ENCODE measurements at regions not wholly inside any gene's neighbourhood (a gene's known extent, or its start where the extent isn't known, plus 50 kb on each side); places are given as distances from the start of the nearest gene placed in this dataset.

- no peak for DNase-seq (ENCODE audit: low read depth)
Observed at GRCh38 chr6:14321992-14322772, 204.6 kb downstream of the CD83 start.

DNA sequence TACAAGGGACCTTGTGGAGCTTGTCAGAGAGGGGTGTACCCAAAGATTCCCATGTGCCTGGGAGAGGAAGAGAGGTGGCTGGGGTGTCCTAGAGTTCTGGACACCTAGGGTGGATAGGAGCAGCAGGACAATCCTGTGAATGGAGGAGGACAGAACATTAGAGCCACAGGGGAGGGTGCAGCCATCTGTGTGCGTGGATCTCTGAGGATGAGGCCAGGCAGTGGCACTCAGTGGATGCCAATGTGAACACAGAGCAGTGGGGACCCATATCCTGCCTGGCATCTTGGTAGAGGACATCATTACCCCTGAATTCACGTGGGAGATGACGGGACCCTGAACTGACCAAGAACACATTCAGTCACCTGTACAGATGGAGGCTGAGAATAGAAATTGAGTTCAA lies 205.3 kb downstream of the CD83 start:
- DNase-seq (ENCODE audit: low read depth), result no peak

DNA sequence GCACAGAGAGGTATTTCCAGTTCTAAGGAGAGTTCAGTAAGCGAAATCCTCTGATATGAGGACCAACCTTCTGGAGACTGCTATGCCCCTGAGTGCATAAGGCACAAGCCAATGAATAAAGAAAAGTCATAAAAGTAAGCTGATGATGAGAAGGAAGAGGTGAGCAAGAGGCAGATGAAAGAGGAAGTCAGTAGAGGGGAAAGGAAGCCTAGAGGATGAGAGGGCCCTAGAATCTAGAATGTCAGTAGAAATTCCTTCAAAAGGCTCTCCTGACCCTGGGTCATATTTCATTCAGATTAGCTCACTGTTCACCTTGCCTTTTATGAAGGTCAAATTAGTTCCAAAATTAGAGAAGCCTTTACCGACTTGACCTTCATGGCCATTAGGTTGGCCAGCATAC lies 209.2 kb downstream of the CD83 start:
- no peak for DNase-seq (ENCODE audit: low read depth)

GRCh38 chr6:14328163-14328562 lies 210.6 kb downstream of the CD83 start:
- DNase-seq (ENCODE audit: low read depth), result no peak

DNA sequence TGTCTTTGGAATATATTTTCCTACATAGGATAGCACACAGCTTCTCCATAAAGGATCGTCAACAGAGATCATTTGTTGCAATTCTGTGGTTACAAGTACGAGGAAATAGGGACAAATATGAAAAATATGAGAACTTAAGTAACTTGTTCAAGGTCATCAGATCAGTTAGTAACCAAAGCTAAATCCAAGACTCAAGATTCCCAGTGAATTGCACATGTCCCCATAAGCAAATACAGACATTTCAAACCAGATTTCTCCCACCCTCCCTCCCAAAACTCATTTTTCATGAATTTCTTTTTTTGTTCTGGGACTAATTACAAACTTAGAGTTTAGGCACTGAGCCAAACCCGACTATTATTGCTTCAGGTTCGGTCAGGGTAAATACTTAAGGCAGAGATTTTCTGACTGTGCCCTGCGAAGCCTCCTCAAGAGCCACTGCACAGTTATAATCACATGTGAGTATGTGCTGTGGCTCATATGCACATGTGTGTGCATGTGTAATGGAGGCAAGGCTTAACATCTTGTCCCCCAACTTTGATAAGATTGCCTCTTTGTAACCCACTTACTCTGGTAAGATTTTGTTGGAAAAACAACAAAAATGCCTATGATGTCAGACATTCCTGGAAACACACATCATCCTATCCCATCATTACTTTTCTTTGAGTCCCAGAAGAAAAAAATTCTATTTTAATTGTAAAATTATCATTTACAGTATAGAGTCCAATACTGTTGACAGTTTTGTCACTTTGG lies 216.2 kb downstream of the CD83 start:
- DNase-seq (ENCODE audit: low read depth), result no peak

- DNase-seq (ENCODE audit: low read depth), result no peak
Observed at GRCh38 chr6:14335071-14335470, 217.5 kb downstream of the CD83 start.

DNA sequence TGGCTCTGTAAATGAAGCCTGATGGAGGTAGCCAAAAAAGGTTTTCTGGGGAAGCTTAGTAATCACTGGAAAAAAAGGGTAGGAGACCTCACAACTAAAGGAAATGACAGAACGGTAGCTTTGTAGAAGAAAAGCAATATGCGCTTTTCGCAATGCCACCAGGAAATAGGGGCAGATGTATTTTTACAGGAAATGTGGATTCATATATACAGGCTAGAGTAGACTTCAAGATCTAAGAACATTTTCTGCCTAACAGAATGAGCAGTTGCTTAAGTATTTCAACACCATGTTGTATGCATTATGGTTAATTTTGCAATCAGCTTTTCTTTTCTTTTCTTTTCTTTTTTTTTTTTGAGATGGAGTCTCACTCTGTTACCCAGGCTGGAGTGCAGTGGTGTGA lies 219.6 kb downstream of the CD83 start:
- DNase-seq (ENCODE audit: low read depth), result no peak

- DNase-seq (ENCODE audit: low read depth), result no peak
Observed at GRCh38 chr6:14339172-14339571, 221.6 kb downstream of the CD83 start.

DNA sequence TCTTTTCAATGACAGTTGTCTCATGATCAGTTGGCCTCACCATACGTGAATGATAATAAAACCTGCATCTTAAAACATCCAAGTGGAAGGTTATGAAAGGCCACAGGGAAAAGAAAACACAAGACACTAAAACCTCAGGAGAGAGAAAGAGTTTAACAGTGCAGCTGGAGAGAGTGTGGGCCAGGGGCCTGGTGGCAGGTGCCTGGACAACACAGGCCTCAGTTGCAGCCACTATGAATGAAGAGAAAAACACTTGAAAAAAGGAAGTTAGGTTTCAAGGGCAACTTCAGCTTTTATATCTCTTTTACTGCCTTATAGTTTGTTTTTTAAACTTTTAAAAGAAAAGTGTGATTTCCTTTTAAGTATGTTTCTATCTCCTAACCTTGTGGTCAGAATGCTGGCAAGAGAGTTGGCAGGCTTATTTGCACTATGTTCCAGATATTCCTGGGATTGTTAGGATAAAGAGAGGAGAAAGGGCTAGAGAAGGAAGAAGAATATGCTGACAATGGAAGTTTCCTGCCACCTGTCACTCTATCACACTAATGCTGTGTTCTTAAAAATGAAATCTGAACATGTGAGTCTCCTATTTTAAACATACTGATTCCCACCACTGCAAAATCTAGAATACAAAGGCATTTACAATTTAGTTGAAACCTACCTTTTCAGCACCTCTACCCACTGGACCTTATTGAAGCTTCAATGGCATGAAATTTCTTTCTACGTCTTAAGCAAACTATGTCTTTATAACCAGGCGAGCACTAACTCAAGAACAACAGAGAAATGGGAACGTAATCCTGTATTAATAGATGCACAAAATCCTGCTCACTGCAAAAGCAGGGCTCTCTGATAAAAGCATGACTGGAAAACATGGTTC lies 222.4 kb downstream of the CD83 start:
- no peak for DNase-seq (ENCODE audit: low read depth)

DNA sequence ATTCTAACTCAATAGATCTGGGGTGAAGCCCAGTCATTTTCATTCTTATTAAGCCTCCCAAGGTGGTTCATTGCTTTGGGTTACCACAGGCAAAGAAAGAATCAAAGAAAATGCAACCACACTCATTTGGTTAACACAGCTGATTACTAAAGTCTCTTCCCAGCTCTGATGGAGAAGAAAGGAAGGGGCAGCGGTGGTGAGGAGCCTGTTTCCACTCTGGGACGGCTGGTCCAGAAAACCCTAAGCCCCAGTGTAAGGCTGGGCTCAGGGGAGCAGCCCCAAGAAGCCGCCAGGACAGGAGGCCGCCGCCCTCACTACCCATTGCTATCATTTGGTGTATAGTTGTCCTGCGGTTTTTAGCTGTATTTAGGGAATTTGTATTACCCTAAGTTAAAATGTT lies 226.9 kb downstream of the CD83 start:
- DNase-seq (ENCODE audit: low read depth), result no peak

- DNase-seq (ENCODE audit: low read depth), result no peak
Observed at GRCh38 chr6:14348389-14348788, 230.8 kb downstream of the CD83 start.

- DNase-seq (ENCODE audit: low read depth), result no peak
Observed at GRCh38 chr6:14349507-14349906, 231.9 kb downstream of the CD83 start.

DNA sequence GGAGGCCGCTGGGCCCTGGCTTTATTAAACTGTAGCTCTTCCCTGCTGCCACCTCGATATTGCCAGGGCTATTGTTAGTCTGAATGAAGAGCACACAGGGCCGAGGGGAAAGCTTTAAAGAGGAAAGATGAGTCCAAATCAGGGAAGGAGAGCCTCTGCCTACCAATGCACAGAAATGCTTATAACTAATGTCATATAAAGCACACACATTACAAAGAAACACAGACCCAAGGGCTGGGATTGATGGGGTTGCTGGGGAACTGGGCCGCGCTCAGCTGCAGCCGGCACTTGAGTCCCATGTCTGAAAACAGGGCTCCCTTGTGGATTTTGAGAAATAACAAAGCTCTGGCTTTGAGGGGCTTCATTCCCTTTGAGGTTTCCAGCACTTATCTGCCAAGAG lies 232.6 kb downstream of the CD83 start:
- no peak for DNase-seq (ENCODE audit: low read depth)

- DNase-seq (ENCODE audit: low read depth), result no peak
Observed at GRCh38 chr6:14353281-14353680, 235.7 kb downstream of the CD83 start.

- DNase-seq (ENCODE audit: low read depth), result no peak
Observed at GRCh38 chr6:14353798-14354197, 236.2 kb downstream of the CD83 start.

DNA sequence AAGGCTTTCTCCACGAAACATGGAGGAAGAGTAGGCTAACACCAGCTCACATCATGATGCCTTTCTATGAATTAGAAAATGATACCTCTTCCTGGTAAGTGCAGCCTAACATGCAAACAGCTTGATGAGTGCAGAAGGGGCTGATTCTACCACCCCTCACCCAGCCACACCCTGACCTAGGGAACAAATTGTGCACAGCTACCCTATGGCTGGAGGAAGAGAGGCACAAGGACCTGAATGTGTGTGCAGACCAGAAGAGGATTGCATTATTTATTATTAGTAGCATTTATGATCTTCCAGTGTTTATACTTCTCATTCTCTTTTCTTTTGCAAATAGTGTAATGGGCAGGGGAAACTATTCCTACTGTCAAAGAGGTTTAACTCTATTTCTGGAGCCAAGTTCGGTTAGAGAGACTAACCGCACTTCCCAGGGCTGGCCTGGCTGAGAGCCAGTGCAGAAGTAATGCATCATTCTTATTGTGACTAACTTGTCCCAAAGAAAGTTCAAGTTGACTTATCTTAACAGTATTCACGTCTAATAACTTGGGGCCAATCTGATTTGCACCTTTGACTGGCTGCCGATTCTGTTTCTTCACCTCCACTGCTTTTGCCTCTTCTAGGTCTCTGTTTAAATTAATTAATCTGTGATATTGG lies 237.5 kb downstream of the CD83 start:
- DNase-seq (ENCODE audit: low read depth), result no peak

DNA sequence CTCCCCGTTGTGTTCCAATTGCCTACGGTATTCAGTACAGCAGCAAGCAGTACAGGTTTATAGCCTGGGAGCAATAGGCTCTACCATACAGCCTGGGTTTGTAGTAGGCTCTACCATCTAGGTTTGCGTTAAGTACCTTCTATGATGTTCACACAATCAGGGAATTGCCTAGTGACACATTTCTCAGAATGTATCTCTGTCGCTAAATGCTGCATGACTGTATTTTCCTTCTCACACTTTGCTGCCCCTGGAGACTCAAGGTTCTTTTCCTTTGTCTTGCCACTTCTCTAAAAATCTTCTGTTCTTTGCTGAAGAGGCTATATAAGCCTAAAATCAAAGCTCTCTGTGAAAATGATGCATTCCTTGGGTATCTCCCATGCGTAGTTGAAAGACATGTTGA lies 241.9 kb downstream of the CD83 start:
- DNase-seq (ENCODE audit: low read depth), result no peak

GRCh38 chr6:14360565-14360964 lies 243.0 kb downstream of the CD83 start:
- no peak for DNase-seq (ENCODE audit: low read depth)

- DNase-seq (ENCODE audit: low read depth), result no peak
Observed at GRCh38 chr6:14361297-14361696, 243.7 kb downstream of the CD83 start.

DNA sequence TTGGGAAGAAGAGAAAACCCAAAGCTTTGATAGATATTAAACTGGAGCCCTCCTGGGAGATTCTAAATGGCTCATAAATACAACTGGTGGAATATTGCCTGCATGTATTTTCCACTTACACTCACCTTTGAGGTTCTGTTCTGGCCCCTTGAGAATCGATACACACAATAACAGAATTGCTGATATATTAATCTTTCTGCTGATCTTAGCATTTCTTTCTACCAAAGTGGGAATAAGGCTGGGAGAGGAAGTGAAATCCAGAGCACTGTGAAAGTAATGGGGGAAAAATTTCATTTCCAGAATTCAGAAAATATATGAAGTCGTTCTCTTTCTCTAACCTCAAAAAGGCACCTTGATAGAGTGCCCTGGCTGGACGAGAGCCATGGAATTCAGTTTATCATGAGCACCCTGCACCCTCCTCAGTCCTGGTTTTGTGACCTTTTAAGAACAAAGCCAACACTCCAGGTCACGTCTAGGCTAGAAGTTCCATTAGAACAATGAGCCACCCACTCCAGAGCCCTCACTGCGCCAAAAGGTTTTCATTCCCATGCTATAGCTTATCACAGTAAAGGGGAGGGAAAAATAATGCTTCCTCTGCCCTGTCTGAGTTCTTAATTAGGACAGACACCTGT lies 244.5 kb downstream of the CD83 start:
- no peak for DNase-seq (ENCODE audit: low read depth)

- no peak for DNase-seq (ENCODE audit: low read depth)
Observed at GRCh38 chr6:14364370-14364769, 246.8 kb downstream of the CD83 start.

GRCh38 chr6:14365393-14365792 lies 247.8 kb downstream of the CD83 start:
- no peak for DNase-seq (ENCODE audit: low read depth)
